Fibroblast of lung (primary cell): ENCODE measurements at regions not wholly inside any gene's neighbourhood (a gene's known extent, or its start where the extent isn't known, plus 50 kb on each side); places are given as distances from the start of the nearest gene placed in this dataset.

Experiments used
- CTCF ChIP-seq, 2 donors: IDR thresholded peaks in 1 of 2; conservative IDR thresholded peaks in 1 of 2; 1 replicate in 1 of 2; 2 replicates in 1 of 2; pipeline ENCODE4 v1.5.1; 2011 to 2012; ENCODE audit warnings: low read length in 2 of 2, control low read depth in 1 of 2, inconsistent platforms in 1 of 2, low read depth in 1 of 2, mild to moderate bottlenecking in 1 of 2
- EZH2 ChIP-seq: IDR thresholded peaks from 2 replicates; pipeline ENCODE4 v1.5.1; 2012; ENCODE audit warnings: low read length, control low read depth, mild to moderate bottlenecking; ENCODE audit errors: missing control alignments

- TF ChIP-seq CTCF (conservative IDR thresholded peaks at IDR 0.05 in 1 of 2, IDR thresholded peaks at IDR 0.05 in 1 of 2; ENCODE audit: low read depth in 1 of 2, low read length in 2 of 2) (no peak), EZH2 (no peak)
These were observed 258.3 kb upstream of the NEGR1 start for GRCh38 chr1:72540674-72541073.
